ENCODE measurements at regions not wholly inside any gene's neighbourhood (a gene's known extent, or its start where the extent isn't known, plus 50 kb on each side); places are given as distances from the start of the nearest gene placed in this dataset.

DNA sequence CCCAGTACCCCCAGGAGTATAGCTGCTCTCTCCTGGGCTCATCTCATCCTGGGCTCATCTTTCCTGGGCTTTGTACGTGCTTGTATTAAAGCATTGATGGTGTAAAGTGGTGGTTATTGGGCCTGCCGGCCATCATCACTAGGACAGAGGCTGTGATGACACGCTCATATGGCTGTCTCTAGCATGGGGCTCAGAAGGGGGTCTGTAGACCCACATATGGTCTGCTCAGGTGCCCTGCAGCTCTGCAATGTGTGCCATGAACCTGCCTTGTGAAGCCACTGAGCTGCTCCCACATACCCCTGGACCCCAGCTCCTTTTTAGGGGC is 143.4 kb downstream of the CDC5L start:
- ATAC-seq (no peak), DNase-seq (no peak)
- Histone ChIP-seq H3K27ac (ENCODE audit: low read depth, low read length) (no peak overlapping the region), H3K4me1 (ENCODE audit: control insufficient read depth in 2 of 2, insufficient read depth in 2 of 2, low read length in 2 of 2) (no peaks in the 10 kb centered on the region), H3K36me3 (ENCODE audit: control insufficient read depth in 2 of 3, insufficient read depth in 3 of 3, low read length in 3 of 3) (no peaks in the 10 kb centered on the region), H3K9me3 (ENCODE audit: control insufficient read depth in 2 of 3, low read length in 3 of 3) (no peaks in the 10 kb centered on the region), H3K27me3 (ENCODE audit: control insufficient read depth in 2 of 2, insufficient read depth in 2 of 2, low read length in 2 of 2) (no peaks in the 10 kb centered on the region), H3K4me3 (ENCODE audit: low read length) (no peak overlapping the region)
- ChIA-PET POLR2A (no interaction called here), CTCF (no interaction called here)
- Mint-ChIP-seq H3K4me3 (no peak overlapping the region), H3K9me3 (no peaks in the 10 kb centered on the region), H3K27me3 (peaks cover 3 to 27% (median 15%) of the 10 kb centered on the region in 5 donors), H3K27ac (no peak overlapping the region), H3K36me3 (peaks cover 0 to 2% (median 0%) of the 10 kb centered on the region in 5 donors), H3K4me1 (peaks cover 0 to 14% (median 5%) of the 10 kb centered on the region in 7 donors)
- intact Hi-C loops (cut with micrococcal nuclease) = no loop called here

DNA sequence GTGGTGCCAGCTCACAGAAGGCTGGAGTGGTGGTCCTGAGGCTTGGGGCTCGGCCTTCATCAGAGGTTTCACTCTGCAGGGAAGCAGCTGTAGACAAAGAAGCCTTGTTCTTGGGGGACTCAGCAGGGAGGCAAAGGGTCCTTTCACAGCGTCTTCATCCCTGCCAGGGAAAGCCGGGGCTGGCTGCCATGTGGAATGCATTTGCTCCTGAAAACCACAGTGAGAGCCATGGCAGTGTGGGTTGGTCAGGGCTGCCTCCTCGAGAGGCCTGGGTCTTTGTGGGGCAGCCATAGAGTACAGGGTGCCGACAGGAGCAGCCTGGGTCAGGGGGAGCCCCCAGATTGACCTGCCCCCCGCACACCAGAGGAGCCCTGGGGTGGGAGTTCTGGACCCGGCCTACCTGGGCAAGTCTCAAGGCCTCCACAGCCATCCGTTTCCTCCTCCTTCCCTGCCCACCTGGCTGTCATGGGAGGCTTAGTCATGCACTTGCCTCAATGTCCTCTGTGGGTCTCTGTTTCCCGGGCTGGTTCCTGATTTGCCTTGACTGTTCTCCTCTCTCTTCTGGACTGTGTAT is 144.0 kb downstream of the CDC5L start:
- Histone ChIP-seq H3K4me3 (ENCODE audit: low read length) (no peak overlapping the region), H3K9me3 (ENCODE audit: control insufficient read depth in 2 of 3, low read length in 3 of 3) (no peaks in the 10 kb centered on the region), H3K27ac (ENCODE audit: low read depth, low read length) (no peak overlapping the region), H3K36me3 (ENCODE audit: control insufficient read depth in 2 of 3, insufficient read depth in 3 of 3, low read length in 3 of 3) (no peaks in the 10 kb centered on the region), H3K27me3 (ENCODE audit: control insufficient read depth in 2 of 2, insufficient read depth in 2 of 2, low read length in 2 of 2) (no peaks in the 10 kb centered on the region), H3K4me1 (ENCODE audit: control insufficient read depth in 2 of 2, insufficient read depth in 2 of 2, low read length in 2 of 2) (no peaks in the 10 kb centered on the region)
- Mint-ChIP-seq H3K27me3 (peaks cover 2 to 20% (median 9%) of the 10 kb centered on the region in 5 donors), H3K4me1 (peaks cover 0 to 12% (median 5%) of the 10 kb centered on the region in 7 donors), H3K27ac (no peak overlapping the region), H3K36me3 (no peaks in the 10 kb centered on the region), H3K9me3 (no peaks in the 10 kb centered on the region), H3K4me3 (no peak overlapping the region)
- DNase-seq (no peak), ATAC-seq (no peak)
- intact Hi-C loops (cut with micrococcal nuclease) = no loop called here
- ChIA-PET CTCF (no interaction called here), POLR2A (no interaction called here)

- Histone ChIP-seq H3K27me3 (ENCODE audit: control insufficient read depth in 2 of 2, insufficient read depth in 2 of 2, low read length in 2 of 2) (no peaks in the 10 kb centered on the region), H3K4me3 (ENCODE audit: low read length) (no peak overlapping the region), H3K4me1 (ENCODE audit: control insufficient read depth in 2 of 2, insufficient read depth in 2 of 2, low read length in 2 of 2) (no peaks in the 10 kb centered on the region), H3K36me3 (ENCODE audit: control insufficient read depth in 2 of 3, insufficient read depth in 3 of 3, low read length in 3 of 3) (no peaks in the 10 kb centered on the region), H3K27ac (ENCODE audit: low read depth, low read length) (no peak overlapping the region), H3K9me3 (ENCODE audit: control insufficient read depth in 2 of 3, low read length in 3 of 3) (no peaks in the 10 kb centered on the region)
- intact Hi-C loops (cut with micrococcal nuclease) = no loop called here
- Mint-ChIP-seq H3K4me3 (no peak overlapping the region), H3K27me3 (peaks cover 0 to 11% (median 4%) of the 10 kb centered on the region in 5 donors), H3K9me3 (no peaks in the 10 kb centered on the region), H3K4me1 (no peaks in the 10 kb centered on the region), H3K36me3 (no peaks in the 10 kb centered on the region), H3K27ac (no peak overlapping the region)
- ATAC-seq = no peak
- POLR2A ChIA-PET = no interaction called here
- no peak for DNase-seq
- CTCF ChIA-PET = no interaction called here
Measured at GRCh38 chr6:44533421-44533820, 145.9 kb downstream of the CDC5L start.

- H3K36me3 Mint-ChIP-seq = no peaks in the 10 kb centered on the region
- Histone ChIP-seq H3K4me3 (ENCODE audit: low read length) (no peak overlapping the region), H3K27me3 (ENCODE audit: control insufficient read depth in 2 of 2, insufficient read depth in 2 of 2, low read length in 2 of 2) (no peaks in the 10 kb centered on the region), H3K27ac (ENCODE audit: low read depth, low read length) (no peak overlapping the region), H3K4me1 (ENCODE audit: control insufficient read depth in 2 of 2, insufficient read depth in 2 of 2, low read length in 2 of 2) (no peaks in the 10 kb centered on the region), H3K9me3 (ENCODE audit: control insufficient read depth in 2 of 3, low read length in 3 of 3) (no peaks in the 10 kb centered on the region), H3K36me3 (ENCODE audit: control insufficient read depth in 2 of 3, insufficient read depth in 3 of 3, low read length in 3 of 3) (no peaks in the 10 kb centered on the region)
- POLR2A ChIA-PET = no interaction called here
- H3K9me3 Mint-ChIP-seq = no peaks in the 10 kb centered on the region
- ATAC-seq (no peak), DNase-seq (no peak)
- H3K27ac Mint-ChIP-seq = no peak overlapping the region
- no peaks in the 10 kb centered on the region for H3K4me1 Mint-ChIP-seq
- peaks cover 0 to 5% (median 0%) of the 10 kb centered on the region in 5 donors for H3K27me3 Mint-ChIP-seq
- H3K4me3 Mint-ChIP-seq = no peak overlapping the region
- intact Hi-C loops (cut with micrococcal nuclease) = no loop called here
- CTCF ChIA-PET = no interaction called here
Measured at GRCh38 chr6:44534291-44534690, 146.8 kb downstream of the CDC5L start.

DNA sequence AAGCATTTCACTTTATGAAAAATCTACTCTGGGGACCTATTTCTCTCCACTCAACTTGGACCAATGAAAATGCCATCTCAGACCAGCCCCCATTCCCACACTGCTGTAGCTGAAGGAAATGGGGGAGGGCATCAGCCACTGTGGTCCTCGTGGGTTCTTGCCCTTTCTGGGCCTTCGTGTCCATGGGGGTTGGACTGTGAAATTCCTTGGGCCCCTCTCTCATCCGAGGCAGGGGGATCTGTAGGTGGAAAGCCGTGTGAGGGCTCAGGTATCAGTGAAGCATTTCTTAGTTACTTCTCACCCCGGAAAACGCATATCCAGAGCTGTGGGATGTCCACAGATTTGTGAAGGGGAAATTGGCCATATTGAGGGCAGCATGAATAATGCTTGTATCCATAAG is 147.9 kb downstream of the CDC5L start:
- no peak for ATAC-seq
- intact Hi-C loops (cut with micrococcal nuclease) = no loop called here
- POLR2A ChIA-PET = no interaction called here
- Mint-ChIP-seq H3K36me3 (no peaks in the 10 kb centered on the region), H3K4me1 (no peaks in the 10 kb centered on the region), H3K27me3 (peaks cover 0 to 3% (median 0%) of the 10 kb centered on the region in 5 donors), H3K9me3 (no peaks in the 10 kb centered on the region), H3K4me3 (no peak overlapping the region), H3K27ac (no peak overlapping the region)
- H3K4me1 ChIP-seq (ENCODE audit: control insufficient read depth in 2 of 2, insufficient read depth in 2 of 2, low read length in 2 of 2) = no peaks in the 10 kb centered on the region
- no peaks in the 10 kb centered on the region for H3K9me3 ChIP-seq (ENCODE audit: control insufficient read depth in 2 of 3, low read length in 3 of 3)
- CTCF ChIA-PET = no interaction called here
- no peaks in the 10 kb centered on the region for H3K27me3 ChIP-seq (ENCODE audit: control insufficient read depth in 2 of 2, insufficient read depth in 2 of 2, low read length in 2 of 2)
- H3K4me3 ChIP-seq (ENCODE audit: low read length) = no peak overlapping the region
- no peak overlapping the region for H3K27ac ChIP-seq (ENCODE audit: low read depth, low read length)
- H3K36me3 ChIP-seq (ENCODE audit: control insufficient read depth in 2 of 3, insufficient read depth in 3 of 3, low read length in 3 of 3) = no peaks in the 10 kb centered on the region
- DNase-seq = no peak

DNA sequence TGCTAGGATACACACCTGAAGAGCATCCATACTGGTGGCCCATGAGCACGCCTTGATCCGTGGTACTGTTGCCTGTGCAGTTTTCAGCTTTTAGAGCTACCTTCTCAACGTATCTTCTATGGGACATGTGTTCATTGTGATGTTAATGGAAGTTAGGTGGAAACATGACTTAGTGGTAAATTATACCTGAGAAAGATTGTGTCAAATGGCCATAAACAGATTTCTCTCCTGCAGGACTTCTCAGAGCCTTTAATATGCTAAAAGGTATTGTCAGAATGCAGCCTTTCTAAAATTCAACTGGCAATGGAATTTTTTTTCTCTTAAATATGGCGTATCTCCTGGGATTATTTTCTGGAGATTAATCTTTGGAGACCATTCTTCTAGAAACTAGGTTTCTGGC is 148.5 kb downstream of the CDC5L start:
- no peaks in the 10 kb centered on the region for H3K36me3 ChIP-seq (ENCODE audit: control insufficient read depth in 2 of 3, insufficient read depth in 3 of 3, low read length in 3 of 3)
- ChIA-PET POLR2A (no interaction called here), CTCF (no interaction called here)
- no peak overlapping the region for H3K27ac Mint-ChIP-seq
- intact Hi-C loops (cut with micrococcal nuclease) = no loop called here
- no peaks in the 10 kb centered on the region for H3K9me3 Mint-ChIP-seq
- H3K4me3 ChIP-seq (ENCODE audit: low read length) = no peak overlapping the region
- H3K36me3 Mint-ChIP-seq = no peaks in the 10 kb centered on the region
- H3K27me3 Mint-ChIP-seq = peaks cover 0 to 3% (median 0%) of the 10 kb centered on the region in 5 donors
- H3K27me3 ChIP-seq (ENCODE audit: control insufficient read depth in 2 of 2, insufficient read depth in 2 of 2, low read length in 2 of 2) = no peaks in the 10 kb centered on the region
- no peak overlapping the region for H3K27ac ChIP-seq (ENCODE audit: low read depth, low read length)
- H3K4me3 Mint-ChIP-seq = no peak overlapping the region
- H3K4me1 Mint-ChIP-seq = no peaks in the 10 kb centered on the region
- H3K9me3 ChIP-seq (ENCODE audit: control insufficient read depth in 2 of 3, low read length in 3 of 3) = no peaks in the 10 kb centered on the region
- DNase-seq (no peak), ATAC-seq (no peak)
- no peaks in the 10 kb centered on the region for H3K4me1 ChIP-seq (ENCODE audit: control insufficient read depth in 2 of 2, insufficient read depth in 2 of 2, low read length in 2 of 2)

DNA sequence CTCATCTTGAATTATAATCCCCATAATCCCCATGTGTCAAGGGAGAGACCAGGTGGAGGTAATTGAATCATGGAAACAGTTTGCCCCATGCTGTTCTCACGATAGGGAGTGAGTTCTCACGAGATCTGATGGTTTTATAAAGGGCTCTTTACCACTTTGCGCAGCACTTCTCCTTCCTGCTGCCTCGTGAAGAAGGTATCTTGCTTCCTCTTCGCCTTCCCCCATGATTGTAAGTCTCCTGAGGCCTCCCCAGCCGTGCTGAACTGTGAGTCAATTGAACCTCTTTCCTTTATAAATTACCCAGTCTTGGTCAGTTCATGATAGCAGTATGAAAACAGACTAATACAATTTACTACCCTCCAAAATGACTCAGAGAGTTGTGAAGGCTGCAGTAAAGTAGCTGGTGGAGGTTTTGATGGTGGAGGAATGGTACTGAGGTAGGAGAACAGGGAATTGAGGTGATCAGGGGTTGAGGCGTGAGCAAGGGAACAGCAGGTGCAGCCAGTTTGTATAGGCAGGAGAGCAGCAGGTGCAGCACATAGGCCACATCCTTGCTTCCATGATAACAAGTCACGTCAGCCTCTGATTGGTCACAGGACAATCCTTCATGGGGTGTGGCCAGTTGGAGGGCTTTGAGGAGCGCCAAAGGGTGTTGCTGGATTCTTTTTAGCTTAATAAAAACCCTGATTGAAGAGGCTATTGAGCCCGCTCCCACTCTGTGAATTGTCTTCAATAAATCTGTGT is 150.0 kb downstream of the CDC5L start:
- H3K9me3 ChIP-seq (ENCODE audit: control insufficient read depth in 2 of 3, low read length in 3 of 3) = no peaks in the 10 kb centered on the region
- Mint-ChIP-seq H3K27me3 (peaks cover 0 to 8% (median 0%) of the 10 kb centered on the region in 5 donors), H3K27ac (no peak overlapping the region), H3K4me3 (no peak overlapping the region), H3K36me3 (no peaks in the 10 kb centered on the region), H3K9me3 (no peaks in the 10 kb centered on the region), H3K4me1 (no peaks in the 10 kb centered on the region)
- no peaks in the 10 kb centered on the region for H3K4me1 ChIP-seq (ENCODE audit: control insufficient read depth in 2 of 2, insufficient read depth in 2 of 2, low read length in 2 of 2)
- no peak overlapping the region for H3K27ac ChIP-seq (ENCODE audit: low read depth, low read length)
- ChIA-PET CTCF (no interaction called here), POLR2A (no interaction called here)
- DNase-seq = no peak
- no peak overlapping the region for H3K4me3 ChIP-seq (ENCODE audit: low read length)
- intact Hi-C loops (cut with micrococcal nuclease) = no loop called here
- no peak for ATAC-seq
- no peaks in the 10 kb centered on the region for H3K36me3 ChIP-seq (ENCODE audit: control insufficient read depth in 2 of 3, insufficient read depth in 3 of 3, low read length in 3 of 3)
- H3K27me3 ChIP-seq (ENCODE audit: control insufficient read depth in 2 of 2, insufficient read depth in 2 of 2, low read length in 2 of 2) = no peaks in the 10 kb centered on the region

Data from naive thymus-derived CD4-positive, alpha-beta T cell (primary cell).